GM21529 (cell line): ENCODE measurements at regions not wholly inside any gene's neighbourhood (a gene's known extent, or its start where the extent isn't known, plus 50 kb on each side); places are given as distances from the start of the nearest gene placed in this dataset.

Experiments
- ATAC-seq: cut with Tn5 transposase; IDR thresholded peaks from one replicate; pipeline ENCODE4 v1.9.1; 2021; ENCODE audit not compliant: unreplicated experiment

DNA sequence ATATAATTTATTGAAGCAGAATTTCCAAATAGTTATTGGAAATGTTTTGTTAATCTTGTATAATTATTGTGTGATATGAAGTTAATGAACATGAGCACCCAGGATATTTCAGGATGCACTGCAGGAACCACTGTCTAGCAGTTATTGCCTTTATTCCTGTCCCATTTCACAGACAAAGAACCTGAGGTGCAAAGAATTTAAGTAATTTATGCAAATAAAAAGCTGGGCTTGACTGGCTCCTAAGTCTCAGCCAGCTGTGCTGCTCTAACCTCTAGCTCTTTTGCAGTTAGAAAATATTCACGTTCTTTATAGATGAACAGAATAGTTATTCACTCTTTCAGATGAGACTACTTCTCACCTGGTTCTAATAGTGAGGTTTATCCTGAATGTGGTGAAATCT is 50.0 kb upstream of the NUDT12 start:
- ATAC-seq = no peak
